ENCODE measurements at regions not wholly inside any gene's neighbourhood (a gene's known extent, or its start where the extent isn't known, plus 50 kb on each side); places are given as distances from the start of the nearest gene placed in this dataset.

GRCh38 chr4:30783751-30784150 is 63.6 kb downstream of the PCDH7 start:
- no peak for DNase-seq (ENCODE audit: low spot score)

DNA sequence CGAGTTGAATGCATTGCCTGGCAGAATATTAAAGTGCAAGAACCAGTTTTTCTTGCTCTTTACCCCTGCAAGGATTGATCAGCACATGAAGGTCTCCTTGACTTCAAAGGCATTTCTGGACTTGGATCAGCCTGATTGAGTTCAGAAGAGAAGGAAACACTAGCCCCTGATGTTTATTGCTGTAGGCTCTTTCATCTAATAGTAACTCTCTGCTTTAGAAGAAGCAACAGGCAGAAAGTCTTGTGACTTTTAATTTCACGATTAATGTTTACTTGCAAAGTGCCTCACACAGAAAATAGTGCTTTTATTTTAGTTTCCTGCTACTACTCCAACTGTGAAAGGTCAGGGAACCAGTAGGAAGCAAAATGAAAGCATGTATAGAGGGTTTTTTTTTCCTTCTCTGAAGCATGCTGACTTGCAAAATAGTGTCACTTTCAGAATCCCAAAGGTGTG is 69.1 kb downstream of the PCDH7 start:
- DNase-seq (ENCODE audit: low spot score) = no peak

GRCh38 chr4:30790123-30790522 is 70.0 kb downstream of the PCDH7 start:
- no peak for DNase-seq (ENCODE audit: low spot score)

DNA sequence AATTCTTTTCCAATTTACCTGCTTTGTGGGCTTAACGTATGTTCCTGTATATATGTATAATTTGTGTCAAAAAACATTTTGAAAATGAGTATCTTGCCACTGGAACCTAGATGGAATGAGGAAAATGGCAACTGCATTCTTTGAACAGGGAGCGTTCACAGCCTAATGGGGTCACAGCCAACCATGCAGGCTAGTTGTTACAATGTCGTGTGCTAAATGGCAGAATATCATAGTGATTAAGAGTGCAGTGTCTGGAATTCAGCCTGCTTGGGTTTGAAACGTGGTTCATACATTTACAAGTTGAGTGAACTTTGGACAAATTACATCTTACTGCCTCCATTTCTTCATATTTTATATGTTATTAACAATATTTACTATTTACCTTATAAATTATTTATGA is 70.8 kb downstream of the PCDH7 start:
- no peak for DNase-seq (ENCODE audit: low spot score)

GRCh38 chr4:30792601-30793000 is 72.4 kb downstream of the PCDH7 start:
- no peak for DNase-seq (ENCODE audit: low spot score)

DNA sequence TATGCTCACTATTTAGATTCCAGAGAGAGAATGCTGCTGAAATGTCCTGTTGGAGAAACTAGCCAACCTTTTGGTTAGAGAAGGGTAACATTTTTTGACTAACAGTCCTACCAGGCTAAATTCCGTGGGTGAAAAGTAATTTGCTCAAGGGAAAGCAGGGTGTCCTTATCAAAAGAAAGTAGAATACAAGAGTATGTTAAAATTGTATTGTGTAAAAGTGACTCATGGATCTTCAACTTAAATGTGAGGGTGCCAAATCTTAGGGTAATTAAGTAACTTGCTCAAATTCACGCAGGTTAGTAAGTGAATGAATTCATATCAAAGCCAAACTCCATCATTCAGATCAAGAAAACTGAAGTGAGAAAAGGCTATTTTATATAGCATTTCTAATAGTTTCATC is 81.7 kb downstream of the PCDH7 start:
- no peak for DNase-seq (ENCODE audit: low spot score)

DNA sequence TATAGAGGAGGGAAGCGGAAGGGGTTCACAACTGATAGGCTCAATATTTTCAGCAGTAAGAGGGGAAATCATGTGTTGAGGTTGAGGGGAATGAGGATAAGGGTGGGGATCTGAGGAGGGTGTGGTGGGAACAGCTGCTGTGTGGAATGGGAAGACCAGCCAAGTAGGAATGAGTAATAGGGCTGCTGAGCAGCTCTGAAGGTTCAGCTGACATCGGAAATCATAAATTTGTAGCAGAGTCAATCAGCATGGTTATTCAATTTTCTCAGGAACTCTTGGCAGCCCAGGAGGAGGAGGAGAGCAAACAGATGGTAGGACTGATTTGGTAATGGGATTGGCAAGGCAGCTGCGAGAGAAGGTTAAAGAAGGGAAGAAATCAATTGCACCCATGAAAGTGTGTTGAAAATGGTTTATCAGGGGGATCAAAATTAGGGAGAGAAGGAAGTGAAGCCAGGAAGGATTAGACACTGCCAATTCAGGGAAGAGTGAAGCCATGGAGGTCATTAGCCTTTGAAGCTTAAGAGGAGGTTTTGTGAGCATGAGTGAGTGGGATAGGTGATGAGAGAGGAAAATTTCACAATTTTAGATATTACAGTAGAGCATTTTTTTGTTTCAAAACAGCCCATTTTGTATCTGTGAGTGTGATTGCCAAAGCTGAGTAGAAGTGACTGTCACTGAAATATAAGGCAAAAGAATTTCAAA is 82.6 kb downstream of the PCDH7 start:
- DNase-seq (ENCODE audit: low spot score) = no peak

GRCh38 chr4:30808276-30808675 is 88.1 kb downstream of the PCDH7 start:
- DNase-seq (ENCODE audit: low spot score) = no peak

DNA sequence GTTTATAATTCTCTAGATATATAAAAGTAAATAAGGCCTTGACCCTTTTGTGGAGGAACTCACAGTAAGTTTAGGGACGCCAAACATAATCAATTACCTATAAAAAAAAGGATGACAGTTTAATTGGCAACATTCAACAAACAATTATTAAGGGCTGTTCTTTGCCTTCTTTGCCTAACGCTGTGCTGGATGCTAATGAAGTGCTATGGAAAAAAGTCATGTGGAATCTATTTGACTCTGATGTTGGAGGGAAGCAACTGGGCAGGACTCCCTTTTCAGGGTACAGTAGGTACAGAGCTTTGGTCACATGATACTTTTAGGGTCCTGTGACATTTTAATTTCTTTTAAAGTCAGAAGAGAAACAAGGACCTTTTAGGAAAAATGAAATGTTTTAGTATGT is 91.1 kb downstream of the PCDH7 start:
- DNase-seq (ENCODE audit: low spot score) = no peak

GRCh38 chr4:30815685-30816084 is 95.5 kb downstream of the PCDH7 start:
- no peak for DNase-seq (ENCODE audit: low spot score)

GRCh38 chr4:30817447-30817846 is 97.3 kb downstream of the PCDH7 start:
- no peak for DNase-seq (ENCODE audit: low spot score)

DNA sequence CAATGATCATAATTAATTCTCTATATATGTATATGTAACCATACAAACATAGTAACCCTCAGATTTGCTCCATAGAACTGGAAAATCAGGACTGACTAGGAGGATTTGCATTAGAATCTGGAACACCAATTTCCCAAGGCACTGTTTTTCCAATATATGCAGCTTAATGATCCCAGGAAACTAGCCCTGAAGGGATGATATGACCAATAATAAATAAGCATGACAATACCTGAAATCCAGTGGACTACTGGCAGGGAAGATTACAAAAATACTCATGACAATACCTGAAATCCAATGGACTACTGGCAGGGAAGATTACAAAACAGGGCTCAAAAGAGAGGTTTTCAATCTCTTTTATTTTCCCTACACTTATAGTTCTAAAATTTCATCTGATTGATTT is 98.4 kb downstream of the PCDH7 start:
- no peak for DNase-seq (ENCODE audit: low spot score)

DNA sequence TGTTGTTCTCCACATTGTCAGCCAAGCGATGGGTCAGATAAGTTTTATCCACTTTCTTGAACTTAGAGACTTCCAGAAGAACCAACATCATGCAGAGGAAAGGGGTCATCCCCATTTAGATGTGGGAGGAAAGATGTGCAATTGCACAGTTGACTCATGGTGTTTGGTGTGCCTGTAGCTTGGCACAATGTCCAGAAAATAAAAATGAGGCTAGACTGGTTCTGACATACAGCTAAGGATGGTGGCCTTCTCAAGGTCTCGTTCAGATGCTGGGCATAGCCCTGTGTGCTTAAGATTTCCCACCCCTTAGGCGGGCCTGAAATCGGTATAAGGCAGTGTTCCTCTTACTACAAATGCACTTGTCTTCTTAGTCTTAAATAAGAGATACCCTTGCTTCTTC is 101.1 kb downstream of the PCDH7 start:
- DNase-seq (ENCODE audit: low spot score) = no peak

- no peak for DNase-seq (ENCODE audit: low spot score)
Observed at GRCh38 chr4:30821859-30822612, 101.9 kb downstream of the PCDH7 start.

GRCh38 chr4:30822911-30823551 is 102.9 kb downstream of the PCDH7 start:
- no peak for DNase-seq (ENCODE audit: low spot score)

- DNase-seq (ENCODE audit: low spot score) = no peak
Observed at GRCh38 chr4:30825008-30825770, 105.0 kb downstream of the PCDH7 start.

- no peak for DNase-seq (ENCODE audit: low spot score)
Observed at GRCh38 chr4:30828264-30828926, 108.2 kb downstream of the PCDH7 start.

GRCh38 chr4:30832639-30833038 is 112.5 kb downstream of the PCDH7 start:
- no peak for DNase-seq (ENCODE audit: low spot score)

- DNase-seq (ENCODE audit: low spot score) = no peak
Observed at GRCh38 chr4:30833206-30833605, 113.0 kb downstream of the PCDH7 start.

- no peak for DNase-seq (ENCODE audit: low spot score)
Observed at GRCh38 chr4:30835044-30835443, 114.9 kb downstream of the PCDH7 start.

DNA sequence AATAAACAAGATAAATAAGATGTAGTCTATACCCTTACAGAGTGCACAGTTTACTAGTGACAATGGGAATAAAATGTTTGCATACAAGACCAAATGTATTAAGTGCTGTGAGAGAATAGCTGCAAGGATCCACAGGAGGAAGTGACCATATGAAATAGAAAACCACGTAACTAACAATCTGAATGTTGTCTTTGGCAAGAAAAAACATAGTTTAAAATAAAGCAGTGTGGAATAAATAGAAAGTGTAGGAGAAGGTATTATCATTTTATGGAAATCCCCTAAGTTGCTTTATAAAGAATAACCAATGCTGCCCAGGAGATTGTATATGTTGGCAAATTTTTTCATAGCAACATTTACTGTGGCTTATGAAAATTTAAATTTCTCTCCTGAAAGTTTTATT is 116.1 kb downstream of the PCDH7 start:
- no peak for DNase-seq (ENCODE audit: low spot score)

DNA sequence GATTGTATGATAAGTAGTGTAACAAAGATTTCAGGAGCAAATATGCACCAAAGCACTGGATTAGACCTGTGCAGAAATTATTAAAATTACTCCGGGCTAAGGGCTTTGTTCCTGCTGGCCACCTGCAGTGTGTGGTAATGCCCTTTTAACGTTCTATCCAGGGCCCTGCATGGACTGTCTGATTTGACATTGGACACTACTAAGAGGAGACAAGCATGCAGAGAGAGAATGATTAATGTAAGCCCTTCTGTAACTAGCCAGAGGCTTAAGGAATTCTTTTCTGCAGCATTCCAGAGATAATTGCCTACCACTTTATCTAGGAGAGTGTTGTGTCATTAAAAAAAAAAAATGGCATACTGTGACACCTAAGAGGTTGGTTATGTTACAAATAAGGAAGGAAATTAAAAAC is 117.0 kb downstream of the PCDH7 start:
- DNase-seq (ENCODE audit: low spot score) = no peak
